ENCODE measurements at regions not wholly inside any gene's neighbourhood (a gene's known extent, or its start where the extent isn't known, plus 50 kb on each side); places are given as distances from the start of the nearest gene placed in this dataset.

DNA sequence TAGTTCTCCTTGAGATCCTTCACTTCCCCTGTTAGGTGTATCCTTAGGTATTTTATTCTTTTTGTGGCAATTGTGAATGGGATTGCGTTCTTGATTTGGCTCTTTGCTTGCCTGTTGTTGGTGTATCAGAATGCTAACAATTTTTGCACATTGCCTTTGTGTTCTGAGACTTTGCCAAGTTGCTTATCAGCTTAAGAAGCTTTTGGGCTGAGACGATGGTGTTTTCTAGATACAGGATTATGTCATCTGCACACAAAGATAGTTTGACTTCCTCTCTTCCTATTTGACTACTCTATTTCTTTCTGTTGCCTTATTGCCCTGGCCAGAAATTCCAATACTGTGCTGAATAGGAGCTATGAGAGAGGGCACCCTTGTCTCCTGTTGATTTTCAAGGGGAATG, 609.4 kb upstream of the COX7C start:
- TF ChIP-seq TCF7 (IDR thresholded peaks at IDR 0.05; ENCODE audit: borderline replicate concordance), result no peak
- no peak for TF ChIP-seq POLR2A (IDR thresholded peaks at IDR 0.05; ENCODE audit: low read depth, low read length)
- TF ChIP-seq, protein P1, sequence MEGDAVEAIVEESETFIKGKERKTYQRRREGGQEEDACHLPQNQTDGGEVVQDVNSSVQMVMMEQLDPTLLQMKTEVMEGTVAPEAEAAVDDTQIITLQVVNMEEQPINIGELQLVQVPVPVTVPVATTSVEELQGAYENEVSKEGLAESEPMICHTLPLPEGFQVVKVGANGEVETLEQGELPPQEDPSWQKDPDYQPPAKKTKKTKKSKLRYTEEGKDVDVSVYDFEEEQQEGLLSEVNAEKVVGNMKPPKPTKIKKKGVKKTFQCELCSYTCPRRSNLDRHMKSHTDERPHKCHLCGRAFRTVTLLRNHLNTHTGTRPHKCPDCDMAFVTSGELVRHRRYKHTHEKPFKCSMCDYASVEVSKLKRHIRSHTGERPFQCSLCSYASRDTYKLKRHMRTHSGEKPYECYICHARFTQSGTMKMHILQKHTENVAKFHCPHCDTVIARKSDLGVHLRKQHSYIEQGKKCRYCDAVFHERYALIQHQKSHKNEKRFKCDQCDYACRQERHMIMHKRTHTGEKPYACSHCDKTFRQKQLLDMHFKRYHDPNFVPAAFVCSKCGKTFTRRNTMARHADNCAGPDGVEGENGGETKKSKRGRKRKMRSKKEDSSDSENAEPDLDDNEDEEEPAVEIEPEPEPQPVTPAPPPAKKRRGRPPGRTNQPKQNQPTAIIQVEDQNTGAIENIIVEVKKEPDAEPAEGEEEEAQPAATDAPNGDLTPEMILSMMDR (IDR thresholded peaks at IDR 0.05 in 2 of 3, conservative IDR thresholded peaks at IDR 0.05 in 1 of 3; ENCODE audit: control insufficient read depth in 2 of 3, extremely low read depth in 1 of 3, insufficient read depth in 1 of 3, low read depth in 3 of 3, low read length in 3 of 3), result no peak
- TF ChIP-seq CHD2 (IDR thresholded peaks at IDR 0.05; ENCODE audit: borderline replicate concordance, low read depth, low read length), result no peak
- TF ChIP-seq ZNF217 (IDR thresholded peaks at IDR 0.05), result no peak
- TF ChIP-seq EP300 (IDR thresholded peaks at IDR 0.05; ENCODE audit: borderline replicate concordance in 1 of 2, control insufficient read depth in 1 of 2, low read depth in 2 of 2, low read length in 2 of 2), result no peak
- no peak for TF ChIP-seq MEF2B (IDR thresholded peaks at IDR 0.05; ENCODE audit: partially characterized antibody, poor library complexity, severe bottlenecking)
- no peak for TF ChIP-seq EZH2 (IDR thresholded peaks at IDR 0.05; ENCODE audit: borderline replicate concordance, control insufficient read depth, low read depth, low read length)
- TF ChIP-seq TAF1 (IDR thresholded peaks at IDR 0.05; ENCODE audit: borderline replicate concordance, low read depth, low read length), result no peak
- no peak for TF ChIP-seq POLR2AphosphoS5 (IDR thresholded peaks at IDR 0.05; ENCODE audit: low read length)
